ENCODE measurements at regions not wholly inside any gene's neighbourhood (a gene's known extent, or its start where the extent isn't known, plus 50 kb on each side); places are given as distances from the start of the nearest gene placed in this dataset.

- H3K4me3 ChIP-seq (ENCODE audit: low read length), result no peak overlapping the region
- TF ChIP-seq CTCF (IDR thresholded peaks at IDR 0.05), result no peak
- Mint-ChIP-seq H3K27me3 (ENCODE audit: low read depth in 2 of 2) (no peaks in the 10 kb centered on the region), H3K4me1 (no peaks in the 10 kb centered on the region), H3K9me3 (no peaks in the 10 kb centered on the region), H3K4me3 (no peak overlapping the region), H3K36me3 (no peaks in the 10 kb centered on the region), H3K27ac (no peak overlapping the region)
- H3K36me3 ChIP-seq (ENCODE audit: control insufficient read depth, insufficient read depth, low read length), result no peaks in the 10 kb centered on the region
- ATAC-seq (no peak), DNase-seq (no peak)
- H3K9me3 ChIP-seq (ENCODE audit: control insufficient read depth, insufficient read depth, low read length), result no peaks in the 10 kb centered on the region
- H3K4me1 ChIP-seq (ENCODE audit: control insufficient read depth, insufficient read depth, low read length), result no peaks in the 10 kb centered on the region
- no peaks in the 10 kb centered on the region for H3K27me3 ChIP-seq (ENCODE audit: control insufficient read depth, insufficient read depth, low read length)
- intact Hi-C loops (cut with micrococcal nuclease), result no loop called here
- no peak overlapping the region for H3K27ac ChIP-seq (ENCODE audit: low read length)
- WGBS (ENCODE audit: insufficient coverage), result 89% methylated on average over 10 of the region's 11 CpGs
These were observed 391.6 kb downstream of the BRD1 start for GRCh38 chr22:49436056-49436455.

- no peaks in the 10 kb centered on the region for H3K4me1 Mint-ChIP-seq
- TF ChIP-seq CTCF (IDR thresholded peaks at IDR 0.05), result no peak
- Histone ChIP-seq H3K9me3 (ENCODE audit: control insufficient read depth, insufficient read depth, low read length) (no peaks in the 10 kb centered on the region), H3K27me3 (ENCODE audit: control insufficient read depth, insufficient read depth, low read length) (no peaks in the 10 kb centered on the region), H3K4me3 (ENCODE audit: low read length) (no peak overlapping the region), H3K27ac (ENCODE audit: low read length) (no peak overlapping the region), H3K4me1 (ENCODE audit: control insufficient read depth, insufficient read depth, low read length) (no peaks in the 10 kb centered on the region), H3K36me3 (ENCODE audit: control insufficient read depth, insufficient read depth, low read length) (no peaks in the 10 kb centered on the region)
- 82% methylated on average over 13 of the region's 13 CpGs for WGBS (ENCODE audit: insufficient coverage)
- intact Hi-C loops (cut with micrococcal nuclease), result no loop called here
- DNase-seq, result no peak
- no peak overlapping the region for H3K27ac Mint-ChIP-seq
- no peak for ATAC-seq
- no peaks in the 10 kb centered on the region for H3K9me3 Mint-ChIP-seq
- no peaks in the 10 kb centered on the region for H3K27me3 Mint-ChIP-seq (ENCODE audit: low read depth in 2 of 2)
- H3K4me3 Mint-ChIP-seq, result no peak overlapping the region
- no peaks in the 10 kb centered on the region for H3K36me3 Mint-ChIP-seq
These were observed 392.1 kb downstream of the BRD1 start for GRCh38 chr22:49435596-49435995.

GRCh38 chr22:49433717-49434611 lies 393.7 kb downstream of the BRD1 start:
- no peak overlapping the region for H3K4me3 ChIP-seq (ENCODE audit: low read length)

More at GRCh38 chr22:49433717-49434611, 393.7 kb downstream of the BRD1 start:
- H3K9me3 ChIP-seq (ENCODE audit: control insufficient read depth, insufficient read depth, low read length), result no peaks in the 10 kb centered on the region
- no peaks in the 10 kb centered on the region for H3K27me3 ChIP-seq (ENCODE audit: control insufficient read depth, insufficient read depth, low read length)
- no peaks in the 10 kb centered on the region for H3K9me3 Mint-ChIP-seq
- H3K27ac Mint-ChIP-seq, result no peak overlapping the region
- intact Hi-C loops (cut with micrococcal nuclease), result no loop called here
- no peak for TF ChIP-seq CTCF (IDR thresholded peaks at IDR 0.05)
- H3K4me3 Mint-ChIP-seq, result no peak overlapping the region
- ATAC-seq, result no peak
- DNase-seq, result no peak
- no peaks in the 10 kb centered on the region for H3K27me3 Mint-ChIP-seq (ENCODE audit: low read depth in 2 of 2)
- no peaks in the 10 kb centered on the region for H3K4me1 Mint-ChIP-seq
- no peaks in the 10 kb centered on the region for H3K36me3 ChIP-seq (ENCODE audit: control insufficient read depth, insufficient read depth, low read length)
- no peak overlapping the region for H3K27ac ChIP-seq (ENCODE audit: low read length)
- no peaks in the 10 kb centered on the region for H3K4me1 ChIP-seq (ENCODE audit: control insufficient read depth, insufficient read depth, low read length)
- WGBS (ENCODE audit: insufficient coverage), result 87% methylated on average over 37 of the region's 37 CpGs
- no peaks in the 10 kb centered on the region for H3K36me3 Mint-ChIP-seq
